Calu3 (cell line): ENCODE measurements at regions not wholly inside any gene's neighbourhood (a gene's known extent, or its start where the extent isn't known, plus 50 kb on each side); places are given as distances from the start of the nearest gene placed in this dataset.

ENCODE experiments used
- BruUV-seq: library from RNA; stranded (reverse); fragments of 400-500 nt; replicated peaks from 2 replicates; lab custom pipeline; 2021; lab: Mats Ljungman, UMichigan
- CTCF ChIA-PET: fragments of 300-600 bp; sonication (Branson Sonifier 250); formaldehyde crosslinking; loops from one replicate; lab custom pipeline; 2022; ENCODE audit warnings: antibody characterized with exemption; lab: Charles Lee
- DNase-seq: peaks from one replicate; pipeline ENCODE4 v3.0.0; 2022
- H3K27ac Mint-ChIP-seq: one replicate; pipeline ENCODE4 v1.8.0; 2022; ENCODE audit warnings: mixed read lengths; ENCODE audit not compliant: unreplicated experiment
- H3K27me3 Mint-ChIP-seq: one replicate; pipeline ENCODE4 v1.8.0; 2022; ENCODE audit warnings: mixed read lengths; ENCODE audit not compliant: unreplicated experiment
- H3K36me3 Mint-ChIP-seq: one replicate; pipeline ENCODE4 v1.8.0; 2022; ENCODE audit warnings: mild to moderate bottlenecking, moderate library complexity, mixed read lengths; ENCODE audit not compliant: insufficient read depth, unreplicated experiment
- H3K4me1 Mint-ChIP-seq: one replicate; pipeline ENCODE4 v1.8.0; 2022; ENCODE audit warnings: mild to moderate bottlenecking, low read depth, mixed read lengths; ENCODE audit not compliant: unreplicated experiment
- H3K4me3 Mint-ChIP-seq: one replicate; pipeline ENCODE4 v1.8.0; 2022; ENCODE audit warnings: mild to moderate bottlenecking, low read depth, moderate library complexity, mixed read lengths; ENCODE audit not compliant: unreplicated experiment
- H3K9me3 Mint-ChIP-seq: one replicate; pipeline ENCODE4 v1.8.0; 2022; ENCODE audit warnings: low read depth, mixed read lengths; ENCODE audit not compliant: unreplicated experiment
- intact Hi-C: fragments of 100-400 bp; cut with micrococcal nuclease; formaldehyde crosslinking; loops from one replicate; pipeline ENCODE4 v1.10.0; 2022; ENCODE audit not compliant: unreplicated experiment
- TF ChIP-seq, protein P1 (sequence below): fragments of 200-600 bp; IDR thresholded peaks from one replicate; pipeline ENCODE4 v1.8.0; 2022; ENCODE audit warnings: antibody characterized with exemption; ENCODE audit not compliant: unreplicated experiment

- Mint-ChIP-seq H3K4me1 (no peaks in the 10 kb centered on the region), H3K9me3 (peaks cover 5% of the 10 kb centered on the region), H3K27me3 (no peaks in the 10 kb centered on the region), H3K27ac (no peak overlapping the region), H3K4me3 (no peak overlapping the region), H3K36me3 (no peaks in the 10 kb centered on the region)
- no TSS peak for BruUV-seq
- CTCF ChIA-PET = no interaction called here
- TF ChIP-seq, protein P1, sequence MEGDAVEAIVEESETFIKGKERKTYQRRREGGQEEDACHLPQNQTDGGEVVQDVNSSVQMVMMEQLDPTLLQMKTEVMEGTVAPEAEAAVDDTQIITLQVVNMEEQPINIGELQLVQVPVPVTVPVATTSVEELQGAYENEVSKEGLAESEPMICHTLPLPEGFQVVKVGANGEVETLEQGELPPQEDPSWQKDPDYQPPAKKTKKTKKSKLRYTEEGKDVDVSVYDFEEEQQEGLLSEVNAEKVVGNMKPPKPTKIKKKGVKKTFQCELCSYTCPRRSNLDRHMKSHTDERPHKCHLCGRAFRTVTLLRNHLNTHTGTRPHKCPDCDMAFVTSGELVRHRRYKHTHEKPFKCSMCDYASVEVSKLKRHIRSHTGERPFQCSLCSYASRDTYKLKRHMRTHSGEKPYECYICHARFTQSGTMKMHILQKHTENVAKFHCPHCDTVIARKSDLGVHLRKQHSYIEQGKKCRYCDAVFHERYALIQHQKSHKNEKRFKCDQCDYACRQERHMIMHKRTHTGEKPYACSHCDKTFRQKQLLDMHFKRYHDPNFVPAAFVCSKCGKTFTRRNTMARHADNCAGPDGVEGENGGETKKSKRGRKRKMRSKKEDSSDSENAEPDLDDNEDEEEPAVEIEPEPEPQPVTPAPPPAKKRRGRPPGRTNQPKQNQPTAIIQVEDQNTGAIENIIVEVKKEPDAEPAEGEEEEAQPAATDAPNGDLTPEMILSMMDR = no peak
- intact Hi-C loops = no loop called here
- no peak for DNase-seq
Measured at GRCh38 chrX:116930311-116930710, 467.5 kb upstream of the CT83 start.

GRCh38 chrX:116897526-116897925, 434.8 kb upstream of the CT83 start:
- no TSS peak for BruUV-seq
- Mint-ChIP-seq H3K27ac (no peak overlapping the region), H3K9me3 (peaks cover 11% of the 10 kb centered on the region), H3K36me3 (no peaks in the 10 kb centered on the region), H3K27me3 (no peaks in the 10 kb centered on the region), H3K4me1 (no peaks in the 10 kb centered on the region), H3K4me3 (no peak overlapping the region)
- DNase-seq = no peak
- TF ChIP-seq, protein P1 = no peak
- intact Hi-C loops = no loop called here
- CTCF ChIA-PET = no interaction called here

DNA sequence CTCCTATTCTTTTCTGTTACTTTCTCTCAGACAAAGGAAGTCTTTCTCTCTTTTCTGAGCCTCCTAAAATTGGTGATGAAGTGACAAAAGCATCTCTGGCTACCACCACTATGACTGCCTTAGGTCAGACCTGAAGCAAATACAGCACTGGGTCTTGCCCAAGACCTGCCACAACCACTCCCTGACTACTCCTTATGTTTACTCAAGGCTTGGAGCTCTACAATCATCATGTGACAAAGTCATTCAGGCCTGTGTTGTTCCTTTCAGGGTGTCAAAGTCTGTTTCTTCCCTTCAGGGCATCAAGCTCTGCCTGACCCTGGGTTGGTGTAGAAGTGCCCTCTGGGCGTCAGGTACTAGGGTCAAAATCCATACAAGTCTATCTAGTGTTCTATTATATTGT, 419.2 kb upstream of the CT83 start:
- TF ChIP-seq, protein P1 = no peak
- no peak overlapping the region for H3K4me3 Mint-ChIP-seq
- CTCF ChIA-PET = no interaction called here
- DNase-seq = no peak
- no peak overlapping the region for H3K27ac Mint-ChIP-seq
- no peaks in the 10 kb centered on the region for H3K4me1 Mint-ChIP-seq
- no peaks in the 10 kb centered on the region for H3K36me3 Mint-ChIP-seq
- H3K9me3 Mint-ChIP-seq = no peaks in the 10 kb centered on the region
- intact Hi-C loops = no loop called here
- no peaks in the 10 kb centered on the region for H3K27me3 Mint-ChIP-seq
- BruUV-seq = no TSS peak

DNA sequence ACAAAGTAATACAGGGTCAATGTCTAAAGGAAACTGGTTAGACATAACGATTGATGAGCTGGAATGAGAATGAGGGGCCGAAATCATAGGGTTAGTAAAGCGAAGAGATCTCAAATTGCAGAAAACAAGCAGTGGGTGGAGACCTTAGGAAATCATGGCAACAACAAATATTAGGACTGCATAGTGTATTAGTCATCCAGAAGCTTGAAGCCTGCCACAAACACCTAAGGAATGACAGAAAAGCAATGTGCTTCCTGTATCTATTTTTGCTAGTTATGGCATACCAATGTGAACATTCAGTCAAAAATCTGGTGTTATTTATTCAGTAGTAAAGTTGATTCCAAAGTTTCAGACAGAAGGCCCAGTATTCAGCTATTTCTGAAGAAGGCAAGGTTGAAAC, 410.9 kb upstream of the CT83 start:
- Mint-ChIP-seq H3K36me3 (no peaks in the 10 kb centered on the region), H3K4me1 (peaks cover 8% of the 10 kb centered on the region), H3K27me3 (no peaks in the 10 kb centered on the region), H3K4me3 (peak overlapping the region; percentile 30), H3K9me3 (no peaks in the 10 kb centered on the region), H3K27ac (no peak overlapping the region)
- BruUV-seq = no TSS peak
- TF ChIP-seq, protein P1 = no peak
- intact Hi-C loops = no loop called here
- DNase-seq = no peak
- CTCF ChIA-PET = no interaction called here
